SKM-1 (cell line): ENCODE measurements at regions not wholly inside any gene's neighbourhood (a gene's known extent, or its start where the extent isn't known, plus 50 kb on each side); places are given as distances from the start of the nearest gene placed in this dataset.

Experiments used
- DNase-seq: peaks from one replicate; lab custom pipeline; 2025; ENCODE audit not compliant: unreplicated experiment; lab: John Stamatoyannopoulos, UW

DNA sequence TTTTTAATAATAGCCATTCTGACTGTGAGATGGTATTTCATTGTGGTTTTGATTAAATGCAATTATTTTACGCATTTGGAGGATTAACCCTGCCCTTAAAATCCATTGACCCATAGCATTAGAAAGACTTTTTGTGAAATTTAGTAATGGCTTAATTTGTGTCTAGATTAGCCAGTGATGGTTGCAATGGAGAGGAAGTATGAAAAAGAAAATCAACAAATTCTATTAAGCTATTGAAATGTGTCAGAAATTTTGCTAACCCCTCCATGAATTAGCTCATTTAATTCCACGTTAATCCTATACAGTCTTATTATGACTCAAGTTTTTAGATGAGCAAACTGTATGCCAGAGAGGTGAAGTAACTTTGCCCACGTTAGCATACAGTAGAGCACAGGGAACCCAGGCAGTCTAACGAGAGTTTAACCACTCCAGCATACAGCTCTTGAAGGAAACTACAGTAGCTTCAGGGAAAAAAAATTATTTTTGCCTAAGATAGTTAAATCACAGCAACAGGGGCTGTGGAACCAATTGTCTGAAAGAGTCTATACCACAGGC is 158.2 kb upstream of the PPP2R2B start:
- no peak for DNase-seq

DNA sequence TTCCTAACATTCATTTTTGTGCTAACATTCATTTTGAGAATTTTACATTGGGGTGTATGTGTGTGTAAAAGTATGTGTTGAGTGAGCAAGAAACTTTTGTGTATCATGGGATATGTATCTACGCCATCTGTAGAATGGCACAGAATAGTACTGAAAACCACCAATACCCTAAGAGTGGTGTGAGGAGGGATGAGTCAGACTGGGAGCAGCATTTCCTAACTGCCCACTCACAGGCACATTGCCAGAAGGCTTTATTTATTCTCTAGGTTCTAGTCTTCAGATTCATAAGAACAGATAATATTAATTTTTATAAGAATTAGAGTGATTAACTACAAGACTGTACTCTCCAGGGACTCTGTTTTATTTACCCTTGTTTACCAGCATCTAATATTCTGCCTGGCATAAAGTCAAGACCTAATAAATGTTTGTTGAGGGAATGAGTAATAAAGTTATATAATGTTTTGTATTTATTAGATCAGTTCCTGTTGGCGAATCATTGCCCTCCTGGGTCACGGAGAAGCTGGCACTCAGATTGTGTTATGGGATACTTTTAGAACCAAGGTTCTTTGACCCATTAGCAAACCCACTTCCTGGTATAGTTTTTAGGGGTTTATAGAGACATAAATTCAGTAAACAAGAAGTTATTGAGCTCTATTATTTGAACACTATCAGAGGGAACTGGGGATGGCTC is 159.1 kb upstream of the PPP2R2B start:
- no peak for DNase-seq

DNA sequence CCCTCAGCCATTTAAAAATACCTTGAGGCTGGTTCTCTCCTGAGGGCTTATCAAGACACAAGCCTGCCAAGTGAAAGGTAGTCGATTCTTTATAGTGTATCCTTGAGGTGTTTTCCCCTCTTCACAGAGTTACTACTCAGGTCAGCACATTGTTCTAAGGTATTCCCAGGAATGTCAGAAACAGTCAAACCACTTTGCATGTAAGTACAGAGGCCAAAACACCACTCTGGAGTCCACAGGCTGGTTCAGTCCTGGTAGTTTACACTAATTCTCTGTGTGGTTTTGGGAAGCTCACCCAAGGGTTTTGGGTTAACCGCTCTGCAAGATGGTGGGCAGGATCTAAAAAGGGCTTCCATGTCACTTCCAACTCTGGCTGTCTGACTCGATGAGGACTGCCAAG is 162.3 kb upstream of the PPP2R2B start:
- no peak for DNase-seq

DNA sequence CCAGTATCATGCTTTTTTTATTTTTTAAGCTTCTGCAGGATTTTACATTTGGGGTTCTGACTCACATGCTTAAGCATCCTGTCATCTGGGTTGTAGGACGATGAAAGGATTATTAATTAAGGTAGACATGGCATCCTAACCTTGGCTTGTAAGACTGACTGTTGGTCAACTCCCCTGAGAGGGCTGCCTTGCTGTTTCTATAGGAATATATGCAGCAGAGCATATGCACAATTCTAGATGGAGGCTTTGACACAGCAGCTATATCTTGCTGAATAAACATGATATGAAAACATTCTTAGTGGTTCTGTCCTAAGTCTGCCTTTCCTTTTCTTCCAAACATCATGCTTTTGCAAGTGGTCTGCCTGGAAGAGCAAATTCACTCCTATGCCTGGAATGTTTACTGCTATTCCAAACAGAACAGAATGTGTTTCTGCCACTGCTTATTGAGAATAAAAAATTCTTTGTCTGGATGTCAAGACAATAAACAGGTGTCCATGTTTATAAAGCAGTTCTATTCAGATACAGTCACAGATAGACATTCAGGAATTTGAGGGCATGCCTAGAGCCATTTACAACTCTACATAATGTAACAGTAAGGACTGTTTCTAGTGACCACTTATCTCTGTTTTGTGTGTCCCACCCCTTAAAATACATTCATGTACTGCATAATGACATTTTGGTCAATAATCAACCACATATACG is 166.2 kb upstream of the PPP2R2B start:
- no peak for DNase-seq

DNA sequence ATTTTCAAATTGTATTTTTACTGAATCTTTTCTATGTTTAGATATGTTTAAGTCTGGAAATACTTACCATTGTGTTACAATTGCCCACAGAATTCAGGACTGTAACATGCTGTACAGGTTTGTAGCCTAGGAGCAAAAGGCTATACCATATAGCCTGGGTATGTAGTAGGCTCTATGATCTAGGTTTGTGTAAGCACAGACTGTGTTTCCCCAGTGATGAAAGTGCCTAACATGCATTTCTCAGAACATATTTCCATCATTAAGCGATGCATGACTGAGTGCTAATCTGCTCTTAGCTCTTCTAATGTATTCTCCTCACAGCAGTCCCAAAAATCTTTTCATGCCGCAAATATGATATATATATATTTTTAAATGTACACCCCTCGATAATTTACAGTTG is 166.7 kb upstream of the PPP2R2B start:
- DNase-seq, result no peak

DNA sequence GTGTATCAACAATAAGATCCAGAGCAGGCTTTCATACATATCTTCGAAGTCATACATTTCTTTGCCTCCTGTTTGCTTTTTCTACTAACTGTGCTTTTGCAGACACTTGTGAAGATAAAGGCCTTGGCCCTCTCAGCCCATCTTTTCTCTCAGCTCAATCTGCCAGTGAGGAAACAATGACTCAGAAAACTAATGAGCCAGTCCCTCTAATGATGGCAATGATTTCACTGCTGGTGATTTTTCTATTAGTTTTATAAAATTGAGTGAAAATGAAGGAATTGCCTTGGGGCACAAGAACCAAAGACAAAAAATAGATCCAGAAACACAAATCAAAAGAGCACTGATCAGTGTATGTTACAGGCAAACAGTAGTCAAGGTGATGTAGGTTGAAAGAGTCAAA is 167.7 kb upstream of the PPP2R2B start:
- no peak for DNase-seq

DNA sequence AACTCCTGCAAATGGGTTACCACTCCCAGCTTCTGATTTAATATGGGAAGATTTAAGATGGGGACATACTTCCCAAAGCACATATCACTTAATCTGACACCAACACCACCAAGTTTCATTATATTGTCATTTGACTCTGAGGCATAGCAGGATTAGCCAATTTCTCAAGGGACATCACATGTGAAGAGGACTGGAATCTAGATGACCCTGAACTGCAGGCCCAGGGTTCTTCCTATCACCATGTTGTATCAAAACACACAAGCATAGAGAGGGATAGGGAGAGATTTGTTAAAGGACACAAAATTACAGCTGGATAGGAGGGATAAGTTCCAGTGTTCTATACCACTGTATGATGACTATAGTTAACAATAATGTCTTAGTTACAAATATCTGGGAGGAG is 168.3 kb upstream of the PPP2R2B start:
- no peak for DNase-seq

DNA sequence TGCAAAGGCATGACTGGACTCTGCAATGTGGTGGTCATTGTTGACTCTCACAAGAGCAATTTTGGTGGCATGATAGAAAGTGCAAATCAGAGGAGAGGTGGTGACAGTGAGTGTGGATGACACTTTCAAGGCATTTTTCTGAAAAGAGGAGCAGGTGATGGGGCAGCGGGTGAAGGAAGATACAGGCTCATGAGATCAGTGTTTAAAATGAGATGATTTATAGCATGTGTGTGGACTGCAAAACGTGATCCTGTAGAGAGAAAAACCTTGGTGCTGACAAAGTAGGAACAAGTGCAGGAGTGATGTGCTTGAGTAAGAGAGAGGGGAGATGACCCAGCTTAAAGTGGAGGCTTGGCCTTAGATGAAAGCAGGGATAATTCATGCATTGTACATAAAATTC is 171.2 kb upstream of the PPP2R2B start:
- no peak for DNase-seq

DNA sequence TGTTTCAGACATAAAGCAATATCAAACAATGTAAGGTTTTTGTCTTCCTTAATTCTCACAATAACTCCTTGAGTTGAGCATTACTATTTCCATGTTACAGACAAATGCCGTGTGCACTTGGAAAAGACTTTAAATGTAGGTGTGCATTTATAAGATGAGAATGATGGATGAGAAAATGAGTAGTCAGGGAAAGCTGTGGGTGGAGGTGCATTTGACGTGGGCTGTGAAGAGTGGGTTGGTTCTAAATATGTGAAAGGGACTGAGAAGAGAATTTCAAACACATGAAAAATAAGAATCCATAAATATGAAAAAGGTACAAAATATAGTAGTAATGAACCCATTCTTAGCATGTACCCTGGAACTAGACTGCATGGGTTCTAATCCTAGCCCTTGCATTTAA is 171.6 kb upstream of the PPP2R2B start:
- DNase-seq, result no peak

DNA sequence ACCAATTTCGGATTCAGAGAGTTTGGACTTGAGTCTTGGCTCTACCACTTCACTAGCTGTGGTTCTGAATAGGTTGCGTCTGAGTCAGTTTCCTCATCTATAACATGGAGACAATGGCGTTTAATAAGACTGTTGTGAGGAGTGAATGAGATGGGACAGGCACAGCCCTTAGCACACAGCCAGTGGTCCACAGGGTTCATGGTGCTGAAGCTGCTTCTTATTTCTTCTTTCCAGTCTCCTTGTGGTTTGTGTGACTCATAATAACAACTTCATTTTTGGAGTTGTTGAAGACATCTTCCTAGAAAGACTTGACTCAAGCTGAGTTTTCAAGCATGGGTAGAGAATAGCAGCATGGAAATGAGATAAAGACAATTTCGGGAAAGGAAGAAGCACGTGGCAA is 172.6 kb upstream of the PPP2R2B start:
- no peak for DNase-seq

DNA sequence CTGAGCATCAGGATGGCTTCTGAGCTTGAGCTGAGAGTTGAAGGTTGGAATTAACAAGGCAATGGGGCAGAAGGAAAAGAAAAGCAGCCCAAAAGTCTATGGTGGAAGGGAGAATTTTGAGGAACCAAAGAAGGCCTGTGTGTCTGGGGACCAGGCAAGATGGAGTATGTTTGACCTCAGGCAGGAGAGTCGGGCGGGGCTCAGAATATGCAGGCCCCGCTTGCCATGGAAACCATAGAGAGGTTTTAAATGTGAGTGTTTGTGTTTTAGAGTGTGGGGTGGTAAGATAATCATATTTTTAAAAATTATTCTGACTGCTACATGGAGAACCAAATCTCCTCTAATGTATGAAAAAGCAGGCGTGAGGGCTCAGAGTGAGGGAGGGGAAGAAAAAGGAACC is 174.0 kb upstream of the PPP2R2B start:
- no peak for DNase-seq

DNA sequence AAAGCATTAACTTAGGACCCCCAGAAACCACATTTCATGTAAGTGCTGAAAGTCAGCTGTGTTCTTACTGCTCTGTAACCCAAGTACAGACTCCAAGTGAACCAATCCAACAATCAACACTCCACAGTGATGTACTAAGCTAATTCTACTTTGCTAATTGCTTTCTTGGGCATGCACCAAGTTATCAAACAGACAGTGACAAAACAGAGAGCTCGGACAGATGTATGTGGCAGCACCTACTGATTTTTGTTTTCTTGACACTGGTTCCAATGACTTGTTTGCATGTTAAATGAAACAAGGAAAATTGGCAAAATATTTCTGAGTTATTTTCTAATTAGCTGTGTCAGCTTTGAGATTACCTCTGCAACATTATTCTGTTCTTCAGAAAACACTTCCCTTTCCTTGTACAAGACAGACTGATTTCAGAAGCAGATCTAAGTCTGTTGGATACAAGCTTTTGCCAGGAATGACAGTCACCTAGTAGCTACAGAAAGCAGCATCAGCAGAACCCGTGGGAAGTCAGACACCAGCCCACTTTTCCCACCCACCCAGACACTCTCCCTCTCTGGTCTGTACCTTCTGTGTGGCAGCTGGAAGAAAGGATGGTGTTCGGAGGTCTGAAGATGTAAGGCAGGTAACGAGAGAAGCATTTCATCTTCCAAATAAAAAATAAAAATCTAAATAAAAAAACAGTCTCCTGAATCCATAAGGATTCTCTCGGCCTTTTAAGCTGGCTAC is 176.7 kb upstream of the PPP2R2B start:
- DNase-seq, result no peak

DNA sequence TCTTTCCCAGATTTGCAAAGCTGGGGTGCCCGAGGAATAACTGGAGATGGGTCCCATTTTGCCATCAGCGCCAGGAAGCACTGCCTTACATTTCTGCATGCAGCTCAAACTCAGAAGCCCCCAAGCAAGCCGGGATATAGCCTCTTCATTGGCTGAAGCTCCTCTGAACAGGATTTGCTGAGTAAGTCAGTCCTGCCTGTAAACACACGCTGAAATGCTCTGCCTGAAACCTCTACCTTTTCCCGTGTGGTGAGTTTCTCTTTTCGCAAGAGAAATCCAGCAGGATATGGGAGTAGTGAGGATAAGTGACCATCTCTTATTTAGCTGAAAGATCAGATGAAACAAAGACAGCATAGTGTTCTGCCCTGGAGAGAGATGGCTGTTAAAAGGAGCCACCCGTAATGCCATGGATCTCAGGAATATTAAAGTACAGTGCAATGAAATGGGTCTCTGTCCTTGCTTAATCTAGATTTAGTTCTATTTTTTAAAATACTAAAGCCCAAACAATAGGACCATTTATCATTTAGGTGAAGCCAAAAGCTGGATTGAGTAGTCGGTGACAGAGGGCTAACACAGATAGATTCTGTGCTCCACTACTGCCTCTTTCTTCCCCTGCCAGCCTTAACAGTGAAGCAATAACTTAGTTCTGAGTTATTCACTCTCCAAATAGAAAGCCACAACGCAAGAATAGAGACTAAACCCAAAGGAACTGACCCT is 177.5 kb upstream of the PPP2R2B start:
- no peak for DNase-seq

DNA sequence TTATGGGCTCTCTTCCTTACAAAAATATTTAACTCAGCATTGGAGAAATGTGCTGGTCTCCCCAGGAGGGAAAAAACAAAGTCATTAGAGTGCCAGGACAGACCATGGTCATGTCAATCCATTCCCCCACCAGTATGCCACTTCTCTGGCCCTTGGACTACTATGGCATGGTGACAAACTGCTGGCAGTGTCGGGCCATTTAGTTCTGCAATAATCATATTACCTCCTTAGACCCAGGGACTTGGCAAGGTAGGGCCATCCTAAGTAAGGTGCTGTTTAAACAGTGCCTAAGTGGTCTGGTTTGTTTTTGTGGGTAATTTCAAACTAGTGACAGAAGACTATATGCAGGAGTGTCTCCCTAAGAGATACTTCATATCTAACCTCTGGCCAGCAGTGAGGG is 177.8 kb upstream of the STK32A start:
- DNase-seq, result no peak

DNA sequence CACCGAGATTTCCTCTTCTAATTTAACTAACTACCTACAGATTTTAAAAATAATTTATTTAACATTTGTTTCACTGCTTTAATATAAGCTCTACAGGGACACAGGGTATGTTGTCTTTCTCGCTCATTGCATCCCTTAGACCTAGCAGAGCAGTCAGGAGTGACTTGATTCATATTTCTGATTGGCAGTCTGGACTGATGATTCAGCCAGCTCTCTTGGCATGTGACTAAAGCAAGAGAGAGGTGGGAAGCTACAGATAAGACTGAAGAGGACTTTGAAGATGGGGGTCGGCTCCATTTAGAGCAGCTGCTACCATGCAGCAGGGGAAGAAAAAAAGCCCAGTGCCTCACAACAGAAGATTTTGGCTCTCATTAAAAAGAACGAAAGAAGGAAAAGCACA is 173.4 kb upstream of the STK32A start:
- DNase-seq, result no peak

DNA sequence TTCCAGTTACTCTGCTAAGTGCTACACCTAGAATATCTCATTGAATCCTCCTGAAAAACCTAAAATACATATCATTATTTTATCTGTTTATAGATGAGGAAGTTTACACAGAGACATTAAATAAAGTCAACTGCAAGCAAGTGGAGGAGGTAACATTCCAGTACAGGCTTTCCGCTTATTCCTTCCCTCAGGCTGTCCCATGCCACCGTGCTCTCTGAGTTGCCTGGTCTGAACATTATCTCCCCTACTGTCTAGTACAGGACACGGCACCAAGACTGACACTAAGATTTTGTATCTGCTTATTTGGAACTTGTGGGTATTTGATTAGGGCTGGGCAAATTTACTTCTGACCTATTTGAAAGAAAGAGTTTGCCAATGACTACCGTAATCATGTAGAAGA is 172.4 kb upstream of the STK32A start:
- no peak for DNase-seq

DNA sequence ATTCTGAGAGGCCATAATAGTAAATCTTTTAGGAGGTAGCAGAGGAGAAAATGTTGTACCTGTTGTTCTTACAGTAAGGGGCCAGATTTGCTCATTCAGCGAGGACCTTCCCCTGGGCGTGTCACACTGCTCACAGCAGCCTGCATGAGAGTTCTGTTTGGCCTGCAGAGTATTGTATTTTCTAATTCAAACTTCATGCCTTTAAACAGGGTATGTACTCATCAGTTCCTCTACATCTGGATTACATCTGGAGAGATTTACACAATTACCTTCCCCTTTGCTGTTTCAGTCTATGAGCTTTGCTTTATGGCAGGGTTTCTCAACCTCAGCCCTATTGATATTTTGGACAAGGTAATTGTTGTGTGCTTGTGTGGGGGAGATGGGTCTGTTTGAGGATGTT is 170.9 kb upstream of the STK32A start:
- DNase-seq, result no peak

DNA sequence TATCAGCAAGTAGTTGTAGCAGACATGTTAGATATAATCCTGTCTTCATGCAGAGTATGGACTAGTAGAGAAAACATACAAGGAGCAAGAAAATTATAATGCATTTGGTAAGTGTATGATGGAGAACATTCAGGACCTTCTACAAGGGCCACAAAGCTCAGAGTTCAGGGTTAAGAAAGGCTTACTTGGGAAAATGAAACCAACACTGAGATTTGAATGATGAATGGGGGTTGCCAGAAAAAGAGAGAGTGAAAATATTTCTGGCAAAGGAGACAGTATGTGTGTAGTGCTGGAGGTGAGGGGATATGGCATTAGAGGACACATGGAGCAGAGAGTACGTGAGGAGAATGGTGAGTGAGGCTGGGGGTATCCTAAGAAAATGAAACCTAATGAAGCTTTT is 169.8 kb upstream of the STK32A start:
- DNase-seq, result no peak

DNA sequence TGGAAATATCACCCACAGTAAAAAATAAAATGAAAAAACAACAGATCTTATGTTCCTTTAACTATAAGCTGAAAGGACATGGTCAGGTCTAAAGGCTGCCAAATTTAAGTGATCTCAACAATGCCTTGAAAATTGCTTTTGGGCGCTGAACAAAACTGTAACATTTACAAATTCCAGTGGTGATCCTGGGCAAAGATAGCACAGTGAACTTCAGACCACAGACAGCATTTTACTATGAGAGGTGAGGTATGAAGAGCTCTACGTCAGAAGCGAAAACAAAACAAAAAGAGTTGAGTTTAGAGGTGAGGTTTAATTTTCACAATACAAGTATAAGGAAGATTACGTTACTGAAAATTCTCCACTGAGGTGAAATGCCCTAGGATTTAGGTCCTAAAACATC is 165.8 kb upstream of the STK32A start:
- no peak for DNase-seq

DNA sequence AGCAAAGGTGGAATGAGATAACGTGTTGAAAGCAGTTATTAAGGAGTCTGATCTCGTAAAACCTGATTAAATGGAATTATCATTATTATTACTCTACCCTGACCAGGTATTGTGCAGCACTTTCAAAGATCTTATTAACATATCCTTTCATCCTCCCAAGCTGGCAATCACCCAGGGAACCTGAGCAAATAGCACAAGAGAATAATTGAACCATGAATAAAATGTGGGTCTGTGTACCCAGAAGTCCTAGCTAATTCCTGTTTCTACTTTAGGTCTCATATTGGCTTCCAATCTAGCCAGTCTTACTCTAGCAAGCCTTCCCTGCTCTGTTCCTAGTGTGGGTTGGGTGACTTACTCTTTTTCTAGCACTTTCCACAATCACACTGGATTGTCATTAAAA is 162.2 kb upstream of the STK32A start:
- DNase-seq, result no peak

DNA sequence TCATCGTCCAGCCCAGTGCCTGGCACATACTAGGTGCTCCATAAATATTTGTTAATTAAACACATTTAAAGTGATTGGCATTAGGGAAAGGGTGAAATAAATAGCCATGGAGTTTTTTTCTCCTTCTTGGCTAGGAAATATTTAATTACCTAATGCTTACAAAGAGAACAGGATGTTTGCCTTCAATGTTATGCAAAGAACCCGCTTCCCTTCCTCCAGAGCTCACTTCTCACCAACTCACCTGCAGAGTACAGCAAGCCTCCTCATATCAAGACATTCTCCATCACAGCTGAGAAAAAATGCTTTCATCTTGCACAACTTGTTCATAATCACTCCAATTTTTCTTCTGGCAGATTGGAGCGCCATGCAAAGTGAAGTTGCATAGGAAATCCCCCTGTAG is 161.7 kb upstream of the STK32A start:
- DNase-seq, result no peak
